Hepatic stellate cell (primary cell): ENCODE measurements at regions not wholly inside any gene's neighbourhood (a gene's known extent, or its start where the extent isn't known, plus 50 kb on each side); places are given as distances from the start of the nearest gene placed in this dataset.

ENCODE experiments used
- DNase-seq: peaks from one replicate; pipeline ENCODE4 v3.0.0; 2011; ENCODE audit warnings: low spot score

DNA sequence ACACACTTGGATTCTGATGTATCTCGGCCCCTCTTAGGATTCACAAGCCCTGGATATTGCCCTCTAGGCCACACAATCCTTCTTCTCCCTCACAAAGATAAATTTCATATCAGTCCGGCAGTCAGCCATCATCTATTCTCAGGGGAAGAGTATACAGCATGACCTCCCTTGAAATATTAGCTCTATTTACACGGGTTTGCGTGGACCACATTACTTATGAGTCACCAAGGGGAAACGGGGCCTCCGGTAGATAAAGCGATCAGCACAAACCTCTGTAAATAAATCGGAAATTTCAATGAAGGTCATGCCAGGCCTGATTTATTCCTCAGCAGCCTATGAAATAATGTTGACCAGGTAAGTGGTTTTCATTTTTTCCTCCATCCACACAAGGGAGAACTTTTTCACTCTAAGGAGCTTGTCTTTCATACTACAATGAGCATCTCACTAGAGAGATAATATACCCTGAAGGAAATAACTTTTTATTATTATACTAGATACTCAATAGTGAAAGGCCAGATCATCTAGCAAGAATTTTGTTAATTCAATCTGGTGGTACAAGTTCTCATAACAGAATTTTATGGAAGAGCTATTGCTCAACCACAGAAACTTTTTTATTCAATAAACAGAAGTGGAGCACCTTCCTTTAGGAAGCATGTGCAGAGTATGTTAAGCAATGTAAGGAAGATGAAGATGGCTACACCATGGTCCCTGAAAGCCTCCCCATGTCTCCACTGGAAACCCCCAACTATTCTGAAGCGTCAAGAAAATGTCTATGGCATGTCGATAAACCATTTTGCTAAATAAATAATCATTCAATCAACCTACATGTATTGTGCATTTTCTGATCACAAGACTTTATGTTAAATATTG, 125.2 kb upstream of the PIK3C3 start:
- no peak for DNase-seq

DNA sequence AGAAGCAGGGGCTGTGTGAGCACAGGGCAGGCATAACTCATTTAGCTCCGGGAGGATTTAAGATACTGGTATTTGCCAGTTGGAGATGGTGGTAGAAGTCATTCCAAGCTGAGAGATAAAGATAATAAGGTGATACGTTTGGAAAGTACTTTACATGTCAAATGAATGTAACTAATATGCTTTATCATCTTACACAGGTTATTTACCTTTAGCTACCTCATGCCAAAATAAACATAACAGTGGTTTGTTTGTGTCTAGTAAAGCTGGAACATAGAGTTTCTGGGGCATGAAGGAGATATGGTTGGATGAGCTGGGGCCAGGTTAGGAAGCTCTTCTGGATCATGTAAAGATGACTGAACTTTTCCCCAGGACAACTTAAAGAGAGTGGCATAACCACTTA, 126.9 kb upstream of the PIK3C3 start:
- no peak for DNase-seq

DNA sequence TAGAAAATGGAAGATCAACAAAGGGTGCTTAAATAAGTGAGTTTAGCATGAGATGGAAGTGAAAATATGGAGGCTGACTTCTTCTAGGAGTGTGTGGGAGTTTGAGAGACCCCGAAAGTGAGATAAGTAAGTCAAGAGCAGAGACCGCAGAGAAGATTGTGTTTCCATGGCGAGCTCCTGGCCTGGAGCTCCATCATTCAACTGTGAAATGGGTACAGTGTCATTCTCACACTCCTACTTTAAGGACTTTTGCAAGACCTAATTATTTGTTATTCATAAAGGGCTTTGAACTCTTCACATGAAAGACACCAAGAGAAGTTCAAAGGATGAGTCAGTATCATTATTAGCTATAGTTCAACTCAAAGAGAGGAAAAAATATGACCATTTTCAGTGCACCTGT, 134.2 kb upstream of the PIK3C3 start:
- no peak for DNase-seq

DNA sequence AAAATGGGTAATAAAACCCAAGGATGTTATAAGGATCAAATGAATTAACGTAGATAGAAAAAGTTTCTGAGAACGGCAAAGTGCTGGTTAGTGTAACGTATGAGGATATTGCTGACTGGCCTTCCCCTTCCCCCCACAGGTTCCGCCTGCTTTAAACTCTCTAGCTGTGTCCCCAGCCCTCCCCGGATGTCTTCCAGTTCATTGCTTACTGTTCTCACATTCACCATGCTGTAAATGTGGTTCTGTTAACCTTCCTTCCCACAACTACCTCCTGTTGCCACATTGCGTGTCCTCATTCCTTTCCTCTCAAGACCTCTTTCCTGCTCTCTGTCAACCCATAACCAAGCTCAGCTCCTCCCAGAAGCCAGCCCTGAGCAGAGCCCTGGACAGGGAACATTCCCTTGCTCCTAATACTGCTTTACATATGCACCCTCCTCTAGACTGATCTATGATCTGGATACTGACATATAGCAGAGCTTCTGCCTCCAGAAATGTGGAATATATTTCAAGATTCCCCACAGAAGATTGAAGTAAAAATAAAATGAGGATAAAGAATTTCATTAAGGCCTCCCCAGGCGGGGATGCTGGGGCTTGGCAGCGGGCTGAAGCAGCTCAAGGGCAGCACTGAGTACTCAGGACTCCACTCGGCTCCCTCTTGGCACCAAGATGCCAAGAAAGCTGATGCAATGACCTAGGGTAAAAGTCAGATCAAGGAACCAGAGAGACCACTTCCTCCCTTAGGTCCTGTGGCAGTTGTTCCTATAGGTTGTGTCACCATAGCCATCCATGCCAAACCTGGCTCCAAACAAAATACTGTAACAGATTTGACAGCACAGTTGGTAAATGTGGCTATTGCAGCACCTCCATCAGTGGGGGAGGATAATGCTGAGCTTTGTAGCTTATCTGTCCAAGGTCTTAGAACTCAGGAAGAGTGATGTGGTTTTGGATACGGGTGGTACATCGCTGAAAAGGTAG, 136.4 kb upstream of the PIK3C3 start:
- DNase-seq, result no peak

DNA sequence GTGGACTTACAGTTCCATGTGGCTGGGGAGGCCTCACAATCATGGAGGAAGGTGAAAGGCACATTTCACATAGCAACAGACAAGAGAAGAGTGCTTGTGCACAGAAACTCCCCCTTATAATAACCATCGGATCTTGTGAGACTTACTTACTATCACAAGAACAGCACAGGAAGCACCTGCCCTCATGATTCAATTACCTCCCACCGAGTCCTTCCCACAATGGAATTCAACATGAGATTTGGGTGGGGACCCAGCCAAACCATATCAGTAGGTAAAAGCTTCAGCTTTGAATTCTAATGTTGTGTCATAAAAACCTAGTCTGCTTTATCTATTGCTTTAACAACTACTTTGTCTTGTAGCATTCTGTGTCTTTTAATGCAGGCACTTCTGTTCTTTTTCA, 140.4 kb upstream of the PIK3C3 start:
- no peak for DNase-seq

DNA sequence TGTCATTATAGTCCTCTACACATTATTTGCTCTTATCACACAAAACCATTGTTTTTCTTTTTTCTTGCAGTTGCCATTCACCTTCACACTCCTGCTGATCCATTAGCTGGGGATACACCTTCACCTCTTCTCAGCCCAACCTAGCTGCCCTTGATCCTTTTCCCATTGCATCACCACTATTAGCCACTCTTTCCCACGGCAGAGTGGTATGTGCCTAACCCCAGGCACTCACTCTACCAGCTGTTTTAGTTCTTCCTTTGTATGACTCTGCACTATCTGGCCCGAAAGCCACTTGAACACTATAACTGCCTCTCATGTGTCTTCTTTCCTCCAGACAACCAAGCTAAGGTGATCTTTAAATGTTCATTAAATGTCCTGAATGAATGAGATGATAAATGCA, 145.4 kb upstream of the PIK3C3 start:
- DNase-seq, result no peak

DNA sequence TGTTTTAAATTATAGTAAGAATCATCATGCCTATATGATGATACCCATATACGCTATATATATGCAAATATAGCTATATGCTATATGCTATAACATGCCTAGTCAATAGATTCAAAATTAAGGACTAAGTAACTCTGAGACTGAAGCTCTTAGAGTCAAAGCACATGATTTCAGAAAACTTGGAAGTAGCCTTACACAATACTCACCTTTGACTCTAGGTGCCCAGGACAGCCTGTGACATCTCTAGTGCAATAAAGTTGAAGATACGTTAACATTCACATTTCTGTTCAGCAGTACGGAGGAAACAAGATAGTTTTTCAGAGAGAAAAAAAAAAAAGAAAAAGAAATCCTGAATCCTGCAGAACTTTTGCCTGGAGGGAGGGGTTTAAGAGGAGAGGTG, 149.7 kb upstream of the PIK3C3 start:
- DNase-seq, result no peak

DNA sequence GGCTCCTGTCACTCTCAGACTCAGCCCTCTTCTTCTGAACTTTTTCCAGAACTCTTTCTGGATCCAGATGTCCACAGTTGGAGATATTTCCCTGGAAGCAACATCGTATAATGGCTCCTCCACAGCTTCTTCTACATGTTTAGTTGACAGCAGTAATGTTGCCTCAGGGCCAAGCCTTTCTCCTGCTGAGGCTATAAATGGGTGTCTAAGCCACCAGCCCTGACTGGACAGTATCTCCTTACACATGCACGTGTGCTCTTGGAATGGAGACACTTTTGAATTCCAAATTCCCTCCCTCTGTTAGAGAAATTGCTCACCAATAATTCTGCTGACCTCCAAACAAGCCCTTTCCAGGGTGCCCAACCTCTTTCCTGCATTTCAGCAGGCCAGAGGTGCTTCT, 156.2 kb upstream of the PIK3C3 start:
- DNase-seq, result no peak

DNA sequence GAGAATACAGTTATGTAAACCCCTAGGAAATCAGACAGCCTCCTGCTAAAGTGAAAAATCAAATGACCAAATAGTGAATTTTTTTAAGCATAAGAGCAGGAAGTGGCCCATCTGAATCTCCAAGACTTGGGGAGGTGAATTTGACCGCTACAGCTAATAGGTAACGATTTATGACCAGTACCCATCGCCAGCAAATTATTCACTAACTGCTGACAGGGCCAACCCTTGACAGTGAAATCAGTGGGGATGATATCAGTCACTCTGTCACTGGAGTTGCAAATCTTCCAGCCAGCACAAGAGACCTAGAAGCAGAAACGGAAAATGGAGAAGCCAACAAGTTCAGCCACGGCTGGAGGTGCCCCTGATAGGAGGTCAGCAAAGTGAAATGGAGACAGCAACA, 164.3 kb upstream of the PIK3C3 start:
- no peak for DNase-seq

DNA sequence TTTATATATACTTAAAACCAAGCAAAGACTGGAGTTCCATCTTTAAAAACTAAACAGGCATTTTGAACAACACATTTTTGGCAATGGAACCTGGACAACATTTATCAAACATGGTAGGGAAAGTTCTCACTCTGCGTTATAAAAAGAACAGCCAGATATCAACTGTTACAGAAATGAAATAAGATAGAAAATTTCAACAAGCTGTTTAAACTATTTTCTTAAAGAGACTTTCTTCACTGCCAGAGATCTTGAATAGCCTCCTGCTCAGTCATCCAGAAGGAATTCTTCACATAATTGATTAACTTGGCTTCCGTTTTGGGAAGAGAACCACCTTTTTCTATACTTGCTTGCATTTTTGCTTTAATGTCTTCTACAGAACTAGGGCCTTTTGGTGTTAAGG, 166.0 kb upstream of the PIK3C3 start:
- DNase-seq, result no peak

DNA sequence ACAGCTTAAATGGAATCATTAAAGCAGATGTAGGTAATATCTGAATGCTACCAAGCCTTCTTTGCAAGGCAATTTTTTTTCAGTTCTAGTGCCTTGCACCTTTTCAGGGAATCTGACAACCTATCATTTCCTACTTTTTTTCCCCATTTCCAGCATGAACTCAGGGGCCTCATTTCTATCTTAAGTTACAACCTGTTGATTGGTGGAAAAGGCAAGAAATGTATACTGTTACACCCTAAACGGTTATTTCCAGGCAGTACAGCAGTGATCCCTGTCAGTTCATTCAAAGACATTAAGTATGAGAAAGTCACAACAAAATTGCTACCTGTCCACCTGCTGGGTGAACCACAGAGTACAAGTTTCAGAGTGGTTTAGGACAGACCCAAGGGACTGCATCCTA, 171.2 kb upstream of the PIK3C3 start:
- no peak for DNase-seq

DNA sequence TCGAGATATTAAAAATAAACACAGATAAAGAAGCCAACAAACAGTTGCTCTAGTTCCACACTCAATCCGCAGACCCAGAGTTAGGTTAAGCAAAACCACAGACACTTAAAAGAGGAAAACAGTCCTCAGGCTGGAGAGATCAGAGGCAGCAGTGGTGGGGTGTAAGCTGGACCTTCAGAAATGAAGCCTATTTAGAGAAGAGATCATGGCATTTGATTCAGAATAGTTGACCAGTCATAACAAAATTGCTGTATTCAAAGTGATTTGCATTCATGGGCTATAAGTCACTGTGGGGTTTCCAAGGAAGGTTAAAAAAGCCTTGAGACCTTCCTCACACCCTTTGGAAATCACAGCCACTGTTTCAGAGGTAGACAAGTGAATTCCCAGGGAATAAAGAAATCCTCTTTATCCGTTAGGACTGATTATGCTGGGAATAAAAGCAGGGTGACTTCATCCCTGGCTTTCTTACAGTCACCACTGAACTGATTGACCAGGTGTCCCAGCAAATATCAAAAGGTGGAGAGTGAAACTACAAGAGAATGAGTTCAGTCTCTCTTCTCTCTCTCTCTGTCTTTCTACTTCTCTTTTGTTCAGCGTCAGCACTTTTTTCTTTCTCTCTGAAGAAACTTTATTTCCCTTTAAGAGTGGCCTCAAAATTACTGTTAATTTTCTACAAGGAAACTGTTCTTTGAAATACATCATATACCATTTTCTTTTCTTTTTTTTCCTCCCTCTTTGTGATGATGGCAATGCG, 171.8 kb upstream of the PIK3C3 start:
- DNase-seq, result no peak

DNA sequence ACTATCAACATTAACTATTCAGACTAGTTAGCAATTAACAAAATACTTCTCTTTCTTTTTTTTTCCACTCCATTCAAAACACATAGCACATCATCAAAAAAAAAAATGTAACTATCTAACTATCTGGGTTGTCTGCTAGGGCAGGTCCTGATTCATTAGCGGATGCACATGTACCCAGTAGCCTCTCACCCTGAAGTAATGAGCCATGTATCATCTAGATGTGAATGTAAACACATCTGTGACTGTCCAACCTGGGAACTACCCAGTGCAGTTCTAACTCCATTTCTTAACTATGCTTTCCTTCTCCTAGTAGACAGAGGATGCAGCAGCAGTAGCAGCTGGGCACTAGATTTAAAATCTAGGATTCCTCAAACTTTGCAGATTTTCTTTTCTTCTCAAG, 183.1 kb upstream of the PIK3C3 start:
- no peak for DNase-seq

DNA sequence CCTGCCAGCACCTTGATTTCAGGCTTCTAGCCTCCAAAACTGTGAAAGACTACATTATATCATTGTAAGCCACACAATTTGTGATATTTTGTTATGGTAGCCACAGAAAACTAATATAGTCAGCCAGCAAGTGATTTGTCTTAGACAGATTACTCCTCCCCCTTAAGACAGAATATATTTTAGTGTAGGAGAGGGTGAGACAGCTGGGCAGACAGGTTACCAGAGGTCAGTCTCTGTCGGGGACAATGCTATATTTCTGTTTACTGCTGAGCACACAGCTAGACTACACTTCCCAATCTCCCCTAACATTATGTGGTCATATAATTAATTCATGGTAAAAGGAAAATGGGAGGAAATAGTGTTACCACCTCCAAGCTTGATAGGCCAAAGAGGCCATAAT, 185.8 kb upstream of the PIK3C3 start:
- DNase-seq, result no peak

DNA sequence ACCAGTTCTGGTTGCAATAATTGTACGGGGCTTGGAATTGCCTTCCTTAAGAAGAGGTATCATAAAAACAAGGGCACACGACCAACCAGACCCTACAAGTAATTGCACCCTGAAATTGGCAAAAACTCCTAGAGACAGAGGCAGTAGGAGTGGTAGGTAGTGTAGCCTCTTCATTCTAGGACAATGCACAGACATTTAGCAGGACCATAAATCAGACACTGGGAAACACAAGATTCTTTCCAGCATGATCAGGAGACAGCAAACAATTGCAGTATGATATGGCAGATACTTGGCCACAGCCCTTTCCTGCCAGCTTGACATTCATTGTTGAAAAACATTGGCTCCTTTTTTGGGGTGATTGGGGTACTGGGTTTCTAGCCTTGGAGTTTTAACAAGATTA, 186.6 kb upstream of the PIK3C3 start:
- DNase-seq, result no peak

DNA sequence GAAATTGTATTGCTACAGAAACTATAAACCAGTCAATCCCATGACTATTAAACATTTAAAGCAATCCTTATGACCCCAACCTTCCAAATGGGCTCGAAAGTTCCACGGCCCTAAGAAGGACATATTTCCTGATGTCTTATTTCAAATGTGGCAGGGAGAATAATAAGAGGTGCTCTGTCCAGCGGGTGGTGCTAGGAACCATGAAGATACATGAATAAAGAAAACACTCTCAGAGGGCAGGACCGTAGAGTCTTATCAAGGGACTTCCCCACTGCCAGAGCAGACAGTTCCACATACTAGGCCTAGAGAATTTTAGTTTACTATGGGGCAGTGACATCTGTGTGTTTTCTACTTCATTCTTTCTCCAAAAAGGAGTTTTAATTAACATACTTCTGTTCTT, 187.1 kb upstream of the PIK3C3 start:
- no peak for DNase-seq

DNA sequence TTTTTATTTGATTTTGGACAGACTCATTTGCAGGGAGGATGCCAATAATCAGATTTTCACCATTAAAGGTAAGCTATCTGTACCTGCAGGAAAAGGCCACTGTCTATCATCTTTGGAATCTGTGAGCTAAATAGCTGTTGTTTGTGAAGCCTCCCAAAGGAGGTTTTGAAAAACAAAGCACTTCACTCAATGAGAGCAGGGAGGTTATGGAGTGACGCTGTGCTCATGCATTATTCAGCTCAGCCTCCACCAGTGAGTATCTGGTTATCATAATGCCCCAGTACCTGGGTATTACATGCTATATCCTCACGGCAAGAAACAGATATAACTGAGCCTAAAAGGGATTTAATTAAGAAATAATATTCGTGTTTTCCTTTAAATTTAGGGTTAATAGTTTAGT, 189.6 kb upstream of the PIK3C3 start:
- DNase-seq, result no peak

DNA sequence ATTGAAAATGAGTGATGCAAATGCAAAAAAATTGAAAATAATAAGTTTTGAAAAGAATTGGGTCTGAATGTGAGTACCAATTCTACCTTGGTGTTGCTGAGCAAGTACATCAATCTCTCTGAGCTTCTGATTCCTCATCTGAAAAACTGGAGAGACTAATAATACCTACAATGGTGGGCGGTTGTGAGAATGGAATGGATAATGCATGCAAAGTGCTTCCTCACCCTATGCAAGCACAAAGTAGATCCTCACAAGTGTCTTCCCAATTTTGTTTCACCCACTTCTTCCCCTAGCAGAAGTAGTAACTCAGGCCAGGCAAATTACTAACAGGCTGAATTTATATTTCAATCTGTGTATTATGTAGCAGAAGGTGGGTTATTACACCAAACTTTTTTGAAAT, 191.7 kb upstream of the PIK3C3 start:
- no peak for DNase-seq

DNA sequence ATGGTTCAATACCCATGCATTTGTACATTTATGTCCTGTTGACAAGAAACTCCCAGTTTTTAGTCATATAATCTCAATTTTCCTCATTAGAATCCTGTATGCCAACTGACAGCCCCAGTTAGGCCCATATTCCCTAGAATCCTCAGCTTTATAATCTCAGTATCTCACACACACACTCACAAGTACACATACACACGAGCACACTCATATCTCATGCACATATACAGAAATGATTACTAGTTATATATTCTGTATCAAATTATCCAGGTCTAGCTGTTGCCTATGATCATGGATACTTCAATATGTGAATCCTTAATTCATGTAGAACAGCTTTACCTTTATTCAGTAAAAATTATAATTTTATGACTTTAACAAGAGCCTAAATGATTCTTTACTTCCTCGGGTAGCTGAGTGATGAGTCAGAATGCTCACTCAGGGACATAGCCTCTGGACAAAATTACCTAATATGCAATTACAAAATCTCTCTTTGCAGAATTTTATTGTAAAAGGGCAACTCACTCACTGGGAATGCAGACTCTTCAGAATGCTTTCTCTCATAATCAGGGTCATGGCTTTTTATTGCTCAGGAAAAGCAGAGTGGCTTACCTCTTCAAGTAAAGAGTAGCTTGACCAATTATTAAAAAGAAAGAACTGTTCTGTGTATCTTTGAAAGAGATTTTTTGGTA, 193.6 kb upstream of the PIK3C3 start:
- peak; percentile 8 for DNase-seq

DNA sequence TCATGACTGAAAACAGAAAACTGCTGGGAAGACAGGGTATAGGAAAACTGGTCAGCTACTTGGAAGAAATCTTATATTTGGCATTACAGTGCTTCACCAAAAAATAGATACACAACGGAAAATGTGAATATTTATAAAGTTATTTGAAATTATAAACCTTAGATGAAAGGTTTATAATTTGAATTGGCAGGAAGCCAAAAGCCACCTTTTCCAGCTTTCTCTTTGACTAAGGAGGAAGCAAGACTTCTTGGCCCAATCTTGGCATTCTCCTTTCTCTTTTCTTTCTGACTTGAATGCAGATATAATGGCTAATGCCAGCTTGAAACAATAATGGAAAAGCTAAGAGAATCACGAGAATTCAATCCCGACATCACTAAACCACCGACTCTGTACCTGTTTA, 196.5 kb upstream of the PIK3C3 start:
- no peak for DNase-seq

DNA sequence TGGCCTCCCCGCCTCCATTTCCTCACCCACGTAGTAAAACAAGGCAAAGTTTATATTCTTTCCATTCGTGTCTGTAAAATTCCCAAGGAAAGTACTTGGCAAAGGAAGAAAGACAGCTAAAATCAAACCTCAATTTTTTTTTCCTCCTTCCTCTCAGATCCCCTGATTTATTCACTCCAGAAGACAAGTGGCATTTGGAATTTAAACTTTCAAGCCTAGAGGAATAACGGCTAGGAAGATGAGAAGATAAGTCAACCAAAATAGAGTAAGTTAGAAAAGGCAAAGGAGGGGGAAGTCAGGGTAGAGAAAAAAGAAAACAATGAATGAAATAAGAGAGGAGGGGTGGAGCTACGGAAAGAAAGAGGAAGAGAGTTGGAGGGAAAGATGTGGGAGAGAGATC, 198.9 kb upstream of the PIK3C3 start:
- no peak for DNase-seq

DNA sequence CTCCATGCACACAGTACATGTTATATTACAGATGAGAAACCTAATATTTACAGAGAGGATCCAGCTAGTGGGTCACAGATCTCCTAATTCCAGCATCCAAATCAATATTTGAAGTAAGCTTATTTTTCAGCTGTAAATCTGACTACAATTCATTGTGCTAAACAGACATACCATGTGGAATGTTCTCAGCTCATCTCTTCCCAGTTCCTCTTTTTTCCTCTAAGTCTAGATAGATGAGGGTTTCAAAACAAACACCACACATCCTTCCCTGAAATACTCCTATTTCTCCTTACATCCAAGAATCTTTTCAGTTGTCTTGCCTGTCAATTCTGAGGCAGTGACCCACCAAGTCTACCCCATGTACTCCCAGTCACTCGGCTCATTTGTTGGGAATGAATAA, 200.7 kb upstream of the PIK3C3 start:
- DNase-seq, result no peak
